ENCODE measurements at regions not wholly inside any gene's neighbourhood (a gene's known extent, or its start where the extent isn't known, plus 50 kb on each side); places are given as distances from the start of the nearest gene placed in this dataset.
"Not testable (repeated sequence)": the region's sequence is repeated elsewhere in the genome, so short reads cannot be mapped to it uniquely, and the experiment has no call there.

DNA sequence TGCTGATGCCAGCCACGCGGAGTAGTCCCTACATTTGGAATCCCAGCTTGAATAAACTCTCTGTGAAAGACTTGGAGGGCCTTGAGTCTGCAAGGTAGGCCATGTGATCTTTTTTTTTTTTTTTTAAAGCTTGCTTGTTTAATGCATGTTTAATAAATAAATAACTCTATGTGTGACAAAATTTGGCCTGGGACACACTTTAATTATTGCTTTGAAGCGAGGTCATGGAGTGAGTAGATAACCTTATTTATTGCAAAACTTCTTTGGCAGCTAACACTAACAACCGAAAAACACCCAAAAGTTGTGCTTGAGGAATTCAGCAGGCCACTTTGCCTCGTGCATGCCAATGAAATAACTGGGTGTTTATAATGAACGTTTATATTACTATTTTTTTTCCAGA, 382.2 kb downstream of the FLRT2 start:
- DNase-seq, result no peak

- no peak for DNase-seq
Observed at GRCh38 chr14:85911044-85911443, 381.1 kb downstream of the FLRT2 start.

GRCh38 chr14:85909581-85909980, 379.6 kb downstream of the FLRT2 start:
- DNase-seq, result no peak

DNA sequence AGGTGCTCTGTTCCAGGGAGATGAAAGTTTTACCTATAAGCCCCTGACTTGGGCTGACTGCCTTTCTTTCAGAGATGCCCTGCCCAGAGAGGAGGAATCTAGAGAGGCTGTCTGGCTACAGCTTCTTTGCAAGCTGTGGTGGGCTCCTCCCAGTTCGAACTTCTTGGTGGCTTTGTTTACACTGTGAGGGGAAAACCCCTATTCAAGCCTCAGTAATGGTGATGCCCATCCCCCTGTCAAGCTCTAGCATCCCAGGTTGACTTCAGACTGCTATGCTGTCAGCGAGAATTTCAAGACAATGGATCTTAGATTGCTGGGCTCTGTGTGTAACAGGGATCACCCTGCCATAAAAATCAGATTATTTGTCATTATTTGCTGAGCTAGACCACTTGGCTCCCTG, 377.6 kb downstream of the FLRT2 start:
- DNase-seq, result no peak

- no peak for DNase-seq
Observed at GRCh38 chr14:85897808-85898207, 367.9 kb downstream of the FLRT2 start.

GRCh38 chr14:85895603-85896002, 365.7 kb downstream of the FLRT2 start:
- DNase-seq, result no peak

- no peak for DNase-seq
Observed at GRCh38 chr14:85892251-85892650, 362.3 kb downstream of the FLRT2 start.

GRCh38 chr14:85883966-85884365, 354.0 kb downstream of the FLRT2 start:
- DNase-seq, result no peak

DNA sequence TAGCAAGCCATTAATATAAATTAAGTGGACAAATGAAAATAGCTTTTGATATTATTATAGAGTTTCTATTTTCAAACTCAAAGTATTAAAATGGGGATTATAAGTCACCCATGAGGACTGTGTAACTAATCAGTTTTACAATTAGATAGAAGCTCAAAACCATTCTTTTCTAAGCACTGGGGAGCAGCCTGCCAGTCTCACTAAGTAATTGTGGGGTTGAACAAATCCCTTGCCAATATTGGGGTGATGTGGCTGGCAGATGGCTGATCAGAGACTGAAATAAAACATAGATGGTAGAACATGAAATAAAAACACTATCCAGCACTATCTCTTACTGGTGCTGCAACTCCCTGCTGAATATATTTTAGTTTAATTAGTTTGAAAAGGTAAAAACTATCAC, 353.2 kb downstream of the FLRT2 start:
- DNase-seq, result no peak

DNA sequence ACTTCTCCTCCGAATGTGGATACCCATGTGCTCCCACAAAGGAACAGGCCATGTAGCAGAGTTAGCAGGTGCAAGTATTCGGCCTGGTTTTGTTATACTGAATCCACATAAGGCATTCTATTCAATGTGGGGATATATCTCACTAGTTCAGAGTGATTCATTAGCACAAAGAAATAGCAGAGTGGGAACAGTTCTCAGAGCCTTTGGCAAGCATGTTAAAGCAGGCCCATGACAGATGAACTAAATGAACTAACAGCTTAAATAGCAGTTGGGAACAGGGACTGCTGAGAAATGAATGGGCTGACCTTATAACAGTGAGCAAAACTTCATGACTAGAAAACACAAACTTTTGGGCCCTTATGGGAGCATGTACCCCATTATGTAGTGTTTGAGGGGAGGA, 352.0 kb downstream of the FLRT2 start:
- DNase-seq, result no peak

DNA sequence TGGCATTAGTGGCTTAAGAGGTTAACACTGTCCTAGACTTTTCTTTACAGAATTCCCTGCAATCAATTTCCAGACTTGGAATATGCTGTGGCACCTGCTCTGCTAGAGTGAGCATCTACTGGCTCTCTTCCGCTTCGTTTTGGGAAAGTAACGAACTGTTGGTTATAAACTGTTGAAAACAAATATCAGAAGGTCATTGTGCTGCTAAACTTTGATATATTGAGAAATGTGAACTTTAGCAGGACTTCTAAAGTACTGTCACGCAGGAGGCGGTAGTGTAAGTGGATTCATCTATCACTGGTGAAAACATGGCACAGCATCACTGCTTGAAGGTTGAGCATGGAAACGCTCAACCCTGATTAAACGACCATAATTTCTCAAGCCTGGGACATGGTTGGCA, 348.9 kb downstream of the FLRT2 start:
- no peak for DNase-seq

- no peak for DNase-seq
Observed at GRCh38 chr14:85873006-85873405, 343.1 kb downstream of the FLRT2 start.

DNA sequence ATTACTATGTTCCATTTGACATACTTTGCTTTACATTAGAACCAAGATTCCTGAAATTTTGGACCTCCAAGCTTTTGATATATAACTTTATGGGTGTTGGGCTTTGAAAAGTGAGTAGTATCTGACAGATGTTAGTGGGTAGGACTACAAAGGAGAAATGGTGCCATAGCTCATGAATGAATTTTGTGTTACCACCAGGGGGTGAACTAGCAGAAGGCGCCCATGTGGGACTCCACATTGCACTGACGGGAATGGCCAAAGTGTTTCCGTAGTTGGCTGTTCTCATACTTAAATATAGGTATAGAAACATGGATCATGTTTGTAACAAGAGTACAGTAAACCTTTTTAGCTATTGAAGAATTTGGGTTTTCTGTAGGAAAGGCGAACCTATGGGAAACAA, 337.5 kb downstream of the FLRT2 start:
- DNase-seq, result no peak

GRCh38 chr14:85865701-85866100, 335.8 kb downstream of the FLRT2 start:
- DNase-seq, result no peak

DNA sequence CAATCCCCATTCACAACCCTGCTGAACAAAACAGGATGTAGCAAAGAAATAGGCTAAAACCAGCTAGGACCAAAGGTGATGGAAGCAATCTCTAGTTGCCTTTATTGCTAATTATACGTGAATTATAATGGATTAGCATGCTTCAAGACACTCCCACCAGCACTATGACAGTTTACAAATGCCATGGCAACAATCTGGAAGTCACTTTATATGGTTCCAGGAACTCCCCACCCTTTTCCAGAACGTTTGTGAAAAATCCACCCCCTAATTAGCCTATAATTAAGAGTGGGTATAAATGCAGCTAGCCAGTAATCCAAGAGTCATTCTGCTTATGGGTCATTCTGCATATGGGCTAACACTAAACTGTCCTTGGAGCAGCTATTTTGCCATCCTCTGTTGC, 328.7 kb downstream of the FLRT2 start:
- no peak for DNase-seq

DNA sequence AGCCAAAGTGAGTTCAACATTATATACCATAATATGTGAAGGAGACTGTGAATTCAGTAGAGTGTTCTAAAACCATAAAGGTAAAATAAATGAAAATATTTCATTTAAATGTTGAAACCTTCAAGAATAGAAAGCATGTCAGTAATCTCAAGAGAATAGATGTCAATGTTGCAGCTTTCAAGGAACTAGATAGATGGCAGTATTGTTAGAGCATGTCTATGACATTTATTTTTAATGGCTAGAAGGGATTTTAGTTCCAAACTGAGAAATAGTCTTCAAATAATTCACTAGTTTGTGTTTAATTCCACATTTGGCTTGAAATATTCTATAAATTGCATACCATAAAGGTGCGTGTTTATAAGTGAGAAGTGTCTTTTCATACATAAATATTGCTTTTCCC, 326.5 kb downstream of the FLRT2 start:
- DNase-seq, result no peak

DNA sequence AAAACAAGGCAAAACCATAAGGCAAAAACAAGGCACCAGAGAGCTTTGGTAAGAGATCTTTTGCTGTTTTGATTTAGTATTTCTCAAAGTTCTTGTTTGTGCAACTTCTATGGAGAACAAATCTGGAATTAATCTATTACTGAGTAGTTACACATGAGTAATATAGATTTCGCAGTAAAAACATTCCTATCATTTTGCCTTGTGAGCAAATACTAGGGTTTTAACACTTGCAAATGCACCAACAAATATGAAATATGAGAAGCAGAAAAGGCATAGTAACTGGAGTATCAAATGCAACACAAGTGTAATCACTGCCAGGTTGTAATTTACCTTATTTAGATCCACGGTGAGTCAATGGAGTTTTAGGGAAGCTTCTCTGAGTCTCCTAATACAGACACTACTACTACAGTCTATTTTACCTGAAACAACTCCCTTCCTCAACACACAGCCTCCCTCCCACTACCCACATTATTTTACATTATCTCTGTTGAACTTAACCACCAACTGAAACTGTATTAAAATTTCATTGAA, 324.1 kb downstream of the FLRT2 start:
- no peak for DNase-seq

DNA sequence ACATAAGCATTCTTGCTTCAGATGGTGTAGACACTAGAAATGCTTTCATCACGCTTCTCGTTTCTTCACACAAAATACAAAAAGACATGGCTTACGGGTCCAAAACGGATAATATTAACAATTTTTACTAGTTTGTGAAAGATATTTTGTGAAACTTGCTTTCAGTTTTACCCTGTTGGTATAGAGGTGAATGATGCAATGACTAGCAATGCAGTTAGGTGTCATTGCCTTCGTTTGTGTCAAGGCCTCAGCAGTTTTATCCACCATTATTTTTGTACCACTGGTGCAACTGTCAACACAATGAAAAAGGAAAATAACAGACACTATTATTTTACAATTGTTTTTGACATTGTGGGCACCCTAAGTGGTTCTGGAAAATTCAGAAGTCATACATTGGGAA, 323.0 kb downstream of the FLRT2 start:
- no peak for DNase-seq

GRCh38 chr14:85852123-85852522, 322.2 kb downstream of the FLRT2 start:
- not testable (repeated sequence) for DNase-seq

DNA sequence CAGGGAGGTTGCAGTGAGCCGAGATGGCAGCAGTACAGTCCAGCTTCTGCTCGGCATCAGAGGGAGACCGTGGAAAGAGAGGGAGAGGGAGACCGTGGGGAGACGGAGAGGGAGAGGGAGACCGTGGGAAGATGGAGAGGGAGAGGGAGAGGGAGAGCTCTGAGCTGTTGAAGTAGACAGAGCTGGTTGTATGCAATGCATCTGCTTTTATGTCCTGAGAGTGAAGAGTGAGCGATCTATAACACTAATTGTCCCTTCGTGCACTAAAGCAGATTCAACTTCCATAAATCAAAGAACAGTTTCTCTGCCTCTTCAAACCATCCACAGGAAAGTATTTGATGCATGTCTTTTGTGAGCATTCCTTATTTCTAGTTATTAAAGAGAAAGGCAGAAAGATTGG, 300.6 kb downstream of the FLRT2 start:
- DNase-seq, result not testable (repeated sequence)

DNA sequence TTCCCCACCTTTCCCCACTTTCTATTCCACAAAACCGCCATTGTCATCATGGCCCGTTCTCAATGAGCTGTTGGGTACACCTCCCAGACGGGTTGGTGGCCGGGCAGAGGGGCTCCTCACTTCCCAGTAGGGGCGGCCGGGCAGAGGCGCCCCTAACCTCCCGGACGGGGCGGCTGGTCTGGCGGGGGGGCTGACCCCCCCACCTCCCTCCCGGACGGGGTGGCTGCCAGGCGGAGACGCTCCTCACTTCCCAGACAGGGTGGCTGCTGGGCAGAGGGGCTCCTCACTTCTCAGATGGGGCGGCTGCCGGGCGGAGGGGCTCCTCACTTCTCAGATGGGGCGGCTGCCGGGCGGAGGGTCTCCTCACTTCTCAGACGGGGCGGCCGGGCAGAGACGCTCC, 299.7 kb downstream of the FLRT2 start:
- DNase-seq, result not testable (repeated sequence)

GRCh38 chr14:85824526-85824925, 294.6 kb downstream of the FLRT2 start:
- DNase-seq, result no peak

GRCh38 chr14:85822236-85822635, 292.3 kb downstream of the FLRT2 start:
- DNase-seq, result no peak

GRCh38 chr14:85817430-85817829, 287.5 kb downstream of the FLRT2 start:
- no peak for DNase-seq

- no peak for DNase-seq
Observed at GRCh38 chr14:85813040-85813439, 283.1 kb downstream of the FLRT2 start.

DNA sequence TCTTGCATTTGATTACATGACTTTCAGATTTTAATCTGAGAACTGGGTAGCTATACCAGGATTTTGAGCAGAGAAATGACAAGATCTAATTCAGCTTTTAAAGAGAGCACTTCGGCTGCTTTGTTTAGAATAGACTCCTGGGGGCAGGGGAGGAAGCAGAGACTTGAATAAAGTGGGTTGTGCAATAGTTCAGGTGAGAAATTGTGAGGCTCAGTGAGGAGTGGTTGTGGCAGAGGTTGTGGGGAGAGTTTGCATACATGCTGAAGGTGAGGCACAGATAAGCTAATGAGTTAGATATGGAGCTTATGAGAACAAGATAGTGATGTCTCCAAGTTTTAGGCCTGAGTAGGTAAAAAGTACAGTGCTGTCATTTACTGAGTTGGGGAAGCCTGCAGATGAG, 281.4 kb downstream of the FLRT2 start:
- no peak for DNase-seq
